Erythroblast (primary cell): ENCODE measurements at regions not wholly inside any gene's neighbourhood (a gene's known extent, or its start where the extent isn't known, plus 50 kb on each side); places are given as distances from the start of the nearest gene placed in this dataset.

Experiments
- GATA1 ChIP-seq: IDR thresholded peaks from 2 replicates; pipeline ENCODE4 v1.6.1; 2011; ENCODE audit warnings: low read depth, mild to moderate bottlenecking, control low read depth, low read length, moderate library complexity
- POLR2A ChIP-seq: IDR thresholded peaks from 2 replicates; pipeline ENCODE4 v1.6.1; 2011; ENCODE audit warnings: mild to moderate bottlenecking, low read length

- TF ChIP-seq POLR2A (no peak), GATA1 (no peak)
Measured at GRCh38 chr10:78251016-78251385, 217.3 kb downstream of the RPS24 start.
